Breast epithelium (tissue), 3 donors: ENCODE measurements at regions not wholly inside any gene's neighbourhood (a gene's known extent, or its start where the extent isn't known, plus 50 kb on each side); places are given as distances from the start of the nearest gene placed in this dataset.

Source experiments
- CTCF ChIP-seq, 3 donors: fragments of 450-650 bp; IDR thresholded peaks; one replicate each; pipeline ENCODE4 v1.5.1; 2016 to 2017; ENCODE audit warnings: antibody characterized with exemption in 3 of 3, mild to moderate bottlenecking in 3 of 3, moderate library complexity in 3 of 3
- POLR2A ChIP-seq: fragments of 450-650 bp; IDR thresholded peaks from one replicate; pipeline ENCODE4 v1.6.1; 2016; ENCODE audit warnings: antibody characterized with exemption, mild to moderate bottlenecking, moderate library complexity

GRCh38 chr16:86222547-86222946, 287.8 kb upstream of the FOXF1 start:
- TF ChIP-seq CTCF (IDR thresholded peaks at IDR 0.05) (no peak), POLR2A (no peak)
